H1 (cell line): ENCODE measurements at regions not wholly inside any gene's neighbourhood (a gene's known extent, or its start where the extent isn't known, plus 50 kb on each side); places are given as distances from the start of the nearest gene placed in this dataset.

ENCODE experiments used
- CTCF ChIA-PET: fragments of 300-600 bp; sonication (Branson Sonifier 250); formaldehyde crosslinking; loops from one replicate; lab custom pipeline; 2021; ENCODE audit not compliant: partially characterized antibody; lab: Charles Lee
- POLR2A ChIA-PET: fragments of 300-600 bp; sonication (Branson Sonifier 250); formaldehyde crosslinking; loops from one replicate; lab custom pipeline; 2021; ENCODE audit warnings: inconsistent platforms; ENCODE audit not compliant: partially characterized antibody; lab: Charles Lee
- DNase-seq, 2 experiments: peaks; one replicate each; pipeline versions ENCODE4 v3.0.0 to v3.0.0-alpha.2; 2010 to 2022; ENCODE audit warnings: low spot score in 2 of 2, low read depth in 1 of 2, mixed read lengths in 1 of 2
- FAIRE-seq: peaks from 2 replicates; lab custom pipeline; 2011; peaks lifted over from hg19 to GRCh38; lab: Jason Lieb, UNC
- H2AFZ ChIP-seq: 2 replicates; pipeline ENCODE4 v1.8.1; 2012; ENCODE audit warnings: low read length, inconsistent platforms
- H2AK5ac ChIP-seq: 2 replicates; pipeline ENCODE4 v1.6.1; 2013; ENCODE audit warnings: low read depth, low read length
- H2BK120ac ChIP-seq: replicated peaks from 2 replicates; pipeline ENCODE3; 2013; ENCODE audit warnings: low read depth, low read length, inconsistent platforms
- H2BK12ac ChIP-seq: 2 replicates; pipeline ENCODE4 v1.6.1; 2013; ENCODE audit warnings: low read depth, low read length
- H2BK15ac ChIP-seq: 2 replicates; pipeline ENCODE4 v1.6.1; 2013; ENCODE audit warnings: low read length
- H2BK20ac ChIP-seq: 2 replicates; pipeline ENCODE4 v1.6.1; 2013; ENCODE audit warnings: low read length
- H2BK5ac ChIP-seq: 2 replicates; pipeline ENCODE4 v1.6.1; 2013; ENCODE audit warnings: low read depth, low read length
- H3K14ac ChIP-seq: 2 replicates; pipeline ENCODE4 v1.6.1; 2013; ENCODE audit warnings: inconsistent platforms; ENCODE audit not compliant: insufficient read length
- H3K18ac ChIP-seq: 2 replicates; pipeline ENCODE4 v1.6.1; 2013; ENCODE audit warnings: low read length; ENCODE audit errors: extremely low read depth
- H3K23ac ChIP-seq: 2 replicates; pipeline ENCODE4 v1.6.1; 2013; ENCODE audit warnings: inconsistent platforms; ENCODE audit not compliant: insufficient read length
- H3K23me2 ChIP-seq: 2 replicates; pipeline ENCODE4 v1.6.1; 2013; ENCODE audit warnings: low read depth, low read length
- H3K27ac ChIP-seq: 2 replicates; pipeline ENCODE4 v1.6.1; 2011; ENCODE audit warnings: low read depth, low read length, inconsistent platforms
- H3K27me3 ChIP-seq, 4 experiments: replicated peaks in 1 of 4; 1 replicate in 1 of 4; 2 replicates in 3 of 4; pipeline versions ENCODE4 v1.6.1 to v1.8.1; 2011 to 2013; ENCODE audit warnings: low read length in 3 of 4, mild to moderate bottlenecking in 3 of 4, inconsistent platforms in 2 of 4, mixed read lengths in 2 of 4, moderate library complexity in 1 of 4; ENCODE audit not compliant: control insufficient read depth in 3 of 4, insufficient read depth in 3 of 4; ENCODE audit errors: extremely low read depth in 1 of 4
- H3K36me3 ChIP-seq, 4 experiments: 2 replicates each; pipeline versions ENCODE4 v1.6.1 to v1.8.1; 2011 to 2013; ENCODE audit warnings: mild to moderate bottlenecking in 4 of 4, low read length in 3 of 4, moderate library complexity in 2 of 4, control low read depth in 1 of 4, inconsistent platforms in 1 of 4; ENCODE audit not compliant: insufficient read depth in 4 of 4, control insufficient read depth in 2 of 4
- H3K4ac ChIP-seq: replicated peaks from 2 replicates; pipeline ENCODE3; 2013; ENCODE audit warnings: low read length, low read depth, mixed read lengths, inconsistent platforms; ENCODE audit not compliant: insufficient read length
- H3K4me1 ChIP-seq, 4 experiments: replicated peaks in 1 of 4; 1 replicate in 1 of 4; 2 replicates in 3 of 4; pipeline versions ENCODE4 v1.6.1 to v1.8.1; 2011 to 2013; ENCODE audit warnings: low read length in 3 of 4, inconsistent platforms in 2 of 4, mixed read lengths in 1 of 4; ENCODE audit not compliant: insufficient read depth in 4 of 4, control insufficient read depth in 3 of 4
- H3K4me2 ChIP-seq, 2 experiments: 2 replicates each; pipeline versions ENCODE4 v1.6.1 to v1.8.1; 2011 to 2013; ENCODE audit warnings: low read depth in 2 of 2, low read length in 2 of 2, control low read depth in 1 of 2, inconsistent platforms in 1 of 2, mild to moderate bottlenecking in 1 of 2; ENCODE audit not compliant: insufficient read depth in 1 of 2
- H3K4me3 ChIP-seq, 4 experiments: fragments of 200-600, 300-600 bp in 1 of 4; sonication (generic), shearing (Covaris generic), sonication (Bioruptor Twin) in 1 of 4; 2 replicates each; pipeline versions ENCODE4 v1.5.1 to v1.8.1; 2011 to 2016; ENCODE audit warnings: low read length in 4 of 4, low read depth in 3 of 4, control low read depth in 2 of 4, inconsistent platforms in 2 of 4, mild to moderate bottlenecking in 2 of 4, mixed read lengths in 1 of 4, moderate library complexity in 1 of 4; ENCODE audit not compliant: insufficient read depth in 2 of 4; ENCODE audit errors: extremely low read depth in 1 of 4
- H3K56ac ChIP-seq: replicated peaks from 2 replicates; pipeline ENCODE3; 2013; ENCODE audit warnings: low read depth, mild to moderate bottlenecking, mixed read lengths, low read length, inconsistent platforms; ENCODE audit not compliant: insufficient read length
- H3K79me1 ChIP-seq: 2 replicates; pipeline ENCODE4 v1.6.1; 2013; ENCODE audit warnings: low read depth, low read length, control low read depth
- H3K79me2 ChIP-seq, 2 experiments: 2 replicates each; pipeline versions ENCODE4 v1.6.1 to v1.8.1; 2012 to 2013; ENCODE audit warnings: low read length in 2 of 2, mild to moderate bottlenecking in 2 of 2, inconsistent platforms in 1 of 2; ENCODE audit not compliant: insufficient read depth in 2 of 2, control insufficient read depth in 1 of 2
- H3K9ac ChIP-seq, 4 experiments: replicated peaks in 1 of 4; 1 replicate in 1 of 4; 2 replicates in 3 of 4; pipeline versions ENCODE4 v1.6.1 to v1.8.1; 2011 to 2013; ENCODE audit warnings: low read depth in 3 of 4, low read length in 3 of 4, control low read depth in 2 of 4, mild to moderate bottlenecking in 2 of 4, moderate library complexity in 2 of 4, inconsistent platforms in 1 of 4; ENCODE audit errors: extremely low read depth in 1 of 4
- H3K9me3 ChIP-seq, 2 experiments: 2 replicates each; pipeline versions ENCODE4 v1.6.1 to v1.8.1; 2012 to 2013; ENCODE audit warnings: mild to moderate bottlenecking in 2 of 2, moderate library complexity in 2 of 2, control low read depth in 1 of 2, inconsistent platforms in 1 of 2, low read depth in 1 of 2, low read length in 1 of 2, mixed read lengths in 1 of 2; ENCODE audit not compliant: insufficient read depth in 2 of 2
- H4K20me1 ChIP-seq, 2 experiments: replicated peaks in 1 of 2; 2 replicates each; pipeline versions ENCODE3 to v1.8.1; 2011 to 2013; ENCODE audit warnings: inconsistent platforms in 2 of 2, low read length in 2 of 2, mild to moderate bottlenecking in 1 of 2; ENCODE audit not compliant: insufficient read depth in 2 of 2, control insufficient read depth in 1 of 2
- H4K5ac ChIP-seq: 2 replicates; pipeline ENCODE4 v1.6.1; 2013; ENCODE audit warnings: low read length, low read depth, mixed read lengths, inconsistent platforms; ENCODE audit not compliant: insufficient read length
- H4K8ac ChIP-seq: 2 replicates; pipeline ENCODE4 v1.8.0; 2013; ENCODE audit warnings: mild to moderate bottlenecking, moderate library complexity, low read length, inconsistent platforms; ENCODE audit not compliant: insufficient read depth; ENCODE audit errors: extremely low read depth
- H4K91ac ChIP-seq: replicated peaks from 2 replicates; pipeline ENCODE3; 2013; ENCODE audit warnings: low read length, mixed read lengths, inconsistent platforms; ENCODE audit not compliant: insufficient read length
- JUND ChIP-seq: IDR thresholded peaks from 2 replicates; pipeline ENCODE4 v1.6.1; 2011; ENCODE audit warnings: mild to moderate bottlenecking, improper control_type of control experiment, low read length
- WGBS, 2 experiments: shearing (Covaris generic) in 1 of 2; methylation state at CpG; one replicate each; pipeline versions ENCODE4 v1.1.6 to v1.1.7; 2013 to 2015; ENCODE audit warnings: low lambda C conversion rate in 2 of 2, mixed read lengths in 2 of 2, inconsistent platforms in 1 of 2, low coverage in 1 of 2, missing lambda C conversion rate in 1 of 2; ENCODE audit not compliant: insufficient replicate concordance in 2 of 2, insufficient coverage in 1 of 2, insufficient read length in 1 of 2; ENCODE audit errors: extremely low coverage in 1 of 2, missing lambda C conversion rate in 1 of 2; 5-methylcytosine and 5-hydroxymethylcytosine counted together

- no peak for TF ChIP-seq JUND
- peaks cover 8% of the 10 kb centered on the region; the same call in 1 of the 2 replicates for H3K79me1 ChIP-seq
- peaks cover 0 to 2% (median 1%) of the 10 kb centered on the region in 4 experiments; a peak in 1 of 8 replicates for H3K36me3 ChIP-seq
- H4K91ac ChIP-seq, result no peak overlapping the region
- H2BK15ac ChIP-seq, result no peak overlapping the region
- FAIRE-seq (no peak), DNase-seq (no peak)
- H3K27ac ChIP-seq, result no peak overlapping the region
- no peak overlapping the region for H3K23ac ChIP-seq
- no peak overlapping the region for H4K8ac ChIP-seq
- H2AK5ac ChIP-seq, result no peak overlapping the region
- H3K18ac ChIP-seq, result no peak overlapping the region
- no peak overlapping the region for H3K9ac ChIP-seq
- no peak overlapping the region for H3K56ac ChIP-seq
- H3K4ac ChIP-seq, result no peak overlapping the region
- H3K9me3 ChIP-seq, result no peaks in the 10 kb centered on the region
- CTCF ChIA-PET, result interaction anchor here (1.5 to 1.6 kb wide), 2 partner anchors 22 to 36 kb away, joined by 3 read pairs; no protein-coding TSS in a partner anchor
- no peak overlapping the region for H3K4me2 ChIP-seq
- peaks cover 0 to 2% (median 0%) of the 10 kb centered on the region in 4 experiments; a peak in 1 of 7 replicates for H3K4me1 ChIP-seq
- H3K27me3 ChIP-seq, result no peaks in the 10 kb centered on the region
- POLR2A ChIA-PET, result interaction anchor here (1.2 kb wide), 1 partner anchor 9 kb away, joined by 3 read pairs; no protein-coding TSS in a partner anchor
- no peak overlapping the region for H3K4me3 ChIP-seq
- no peak overlapping the region for H3K14ac ChIP-seq
- H2BK12ac ChIP-seq, result no peak overlapping the region
- peaks cover 5 to 77% of the 10 kb centered on the region in 2 experiments; a peak in 3 of 4 replicates for H3K79me2 ChIP-seq
- no peak overlapping the region for H2BK120ac ChIP-seq
- no peak overlapping the region for H2BK20ac ChIP-seq
- no peak overlapping the region for H2AFZ ChIP-seq
- WGBS, 2 experiments, result 96% methylated on average over 5 of the region's 5 CpGs; no CpG with 5 or more reads in 1 of the 2 experiments
- H4K20me1 ChIP-seq, result peaks cover 0 to 3% of the 10 kb centered on the region in 2 experiments
- no peak overlapping the region for H4K5ac ChIP-seq
- H2BK5ac ChIP-seq, result no peak overlapping the region
- no peaks in the 10 kb centered on the region for H3K23me2 ChIP-seq
These were observed 99.1 kb upstream of the FOXN3 start for GRCh38 chr14:89516173-89516572.
